ENCODE measurements at regions not wholly inside any gene's neighbourhood (a gene's known extent, or its start where the extent isn't known, plus 50 kb on each side); places are given as distances from the start of the nearest gene placed in this dataset.

DNA sequence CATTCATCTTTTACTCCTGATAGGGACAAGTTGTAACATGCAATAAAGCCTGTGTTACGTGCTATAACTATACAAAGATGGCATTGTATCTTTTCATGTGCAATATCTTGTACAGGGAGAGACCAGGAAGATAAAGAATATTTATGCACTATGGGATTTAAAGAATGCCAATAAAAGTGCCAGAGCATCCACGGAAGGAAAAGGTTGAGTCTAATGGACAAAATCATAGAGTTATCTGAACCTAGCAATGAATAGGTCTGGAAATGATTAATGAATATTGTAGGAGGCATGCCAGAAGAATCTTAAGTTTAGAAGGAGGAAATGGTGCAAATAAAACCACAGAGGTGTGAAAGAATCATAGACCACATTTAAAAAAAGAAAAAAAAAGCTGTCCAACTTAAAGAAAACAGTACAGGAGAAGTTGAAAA is 263.9 kb downstream of the KCNC2 start:
- CTCF ChIA-PET = no interaction called here

DNA sequence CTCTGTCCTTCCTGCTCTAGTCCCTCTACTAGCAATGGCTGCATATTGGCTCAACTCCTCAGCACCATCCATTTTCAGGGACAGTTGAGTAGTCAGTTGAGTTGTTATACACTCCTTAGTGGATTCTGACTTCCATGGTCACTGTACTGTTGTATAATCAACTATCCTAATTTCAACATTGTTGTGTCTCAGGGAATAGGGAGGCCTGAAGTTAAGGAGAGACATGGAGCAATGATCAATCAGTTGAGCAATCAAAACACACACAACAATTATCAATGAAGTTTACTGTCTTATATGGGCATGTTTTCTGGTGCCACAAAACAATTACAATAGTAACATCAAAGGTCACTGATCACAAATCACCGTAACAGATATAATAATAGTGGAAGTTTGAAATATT is 255.9 kb downstream of the KCNC2 start:
- Histone ChIP-seq H3K9me3 (ENCODE audit: control insufficient read depth, insufficient read depth, low read depth, low read length) (no peaks in the 10 kb centered on the region; the same call in 1 of the 2 replicates), H3K4me3 (ENCODE audit: low read depth in 2 of 2, low read length in 2 of 2) (no peak overlapping the region), H3K27me3 (ENCODE audit: control insufficient read depth, insufficient read depth, low read length) (no peaks in the 10 kb centered on the region), H3K36me3 (ENCODE audit: control insufficient read depth, insufficient read depth, low read length) (no peaks in the 10 kb centered on the region), H3K4me1 (ENCODE audit: control insufficient read depth, insufficient read depth, low read length) (no peaks in the 10 kb centered on the region), H3K27ac (ENCODE audit: low read length) (no peak overlapping the region)
- no peak for DNase-seq (ENCODE audit: low read depth, low spot score)
- ChIA-PET POLR2A (no interaction called here), CTCF (no interaction called here)
- in situ Hi-C loops (cut with HindIII; ENCODE audit: low pct_unique_long_range_greater_than_20kb, low sequenced_read_pairs) (no loop called here), intact Hi-C loops (cut with micrococcal nuclease; ENCODE audit: unreplicated experiment) (no loop called here)
- TF ChIP-seq TCF7L2 (IDR thresholded peaks at IDR 0.05; ENCODE audit: low read depth, low read length) (no peak), POLR2AphosphoS5 (IDR thresholded peaks at IDR 0.05; ENCODE audit: low read depth, low read length) (no peak), SIN3A (IDR thresholded peaks at IDR 0.05; ENCODE audit: borderline replicate concordance, insufficient read depth, low read depth, low read length) (no peak)
- TF ChIP-seq, protein P1, sequence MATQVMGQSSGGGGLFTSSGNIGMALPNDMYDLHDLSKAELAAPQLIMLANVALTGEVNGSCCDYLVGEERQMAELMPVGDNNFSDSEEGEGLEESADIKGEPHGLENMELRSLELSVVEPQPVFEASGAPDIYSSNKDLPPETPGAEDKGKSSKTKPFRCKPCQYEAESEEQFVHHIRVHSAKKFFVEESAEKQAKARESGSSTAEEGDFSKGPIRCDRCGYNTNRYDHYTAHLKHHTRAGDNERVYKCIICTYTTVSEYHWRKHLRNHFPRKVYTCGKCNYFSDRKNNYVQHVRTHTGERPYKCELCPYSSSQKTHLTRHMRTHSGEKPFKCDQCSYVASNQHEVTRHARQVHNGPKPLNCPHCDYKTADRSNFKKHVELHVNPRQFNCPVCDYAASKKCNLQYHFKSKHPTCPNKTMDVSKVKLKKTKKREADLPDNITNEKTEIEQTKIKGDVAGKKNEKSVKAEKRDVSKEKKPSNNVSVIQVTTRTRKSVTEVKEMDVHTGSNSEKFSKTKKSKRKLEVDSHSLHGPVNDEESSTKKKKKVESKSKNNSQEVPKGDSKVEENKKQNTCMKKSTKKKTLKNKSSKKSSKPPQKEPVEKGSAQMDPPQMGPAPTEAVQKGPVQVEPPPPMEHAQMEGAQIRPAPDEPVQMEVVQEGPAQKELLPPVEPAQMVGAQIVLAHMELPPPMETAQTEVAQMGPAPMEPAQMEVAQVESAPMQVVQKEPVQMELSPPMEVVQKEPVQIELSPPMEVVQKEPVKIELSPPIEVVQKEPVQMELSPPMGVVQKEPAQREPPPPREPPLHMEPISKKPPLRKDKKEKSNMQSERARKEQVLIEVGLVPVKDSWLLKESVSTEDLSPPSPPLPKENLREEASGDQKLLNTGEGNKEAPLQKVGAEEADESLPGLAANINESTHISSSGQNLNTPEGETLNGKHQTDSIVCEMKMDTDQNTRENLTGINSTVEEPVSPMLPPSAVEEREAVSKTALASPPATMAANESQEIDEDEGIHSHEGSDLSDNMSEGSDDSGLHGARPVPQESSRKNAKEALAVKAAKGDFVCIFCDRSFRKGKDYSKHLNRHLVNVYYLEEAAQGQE (IDR thresholded peaks at IDR 0.05; ENCODE audit: insufficient read depth in 1 of 2, low read depth in 2 of 2, low read length in 1 of 2) = no peak
- TF ChIP-seq, protein P2, sequence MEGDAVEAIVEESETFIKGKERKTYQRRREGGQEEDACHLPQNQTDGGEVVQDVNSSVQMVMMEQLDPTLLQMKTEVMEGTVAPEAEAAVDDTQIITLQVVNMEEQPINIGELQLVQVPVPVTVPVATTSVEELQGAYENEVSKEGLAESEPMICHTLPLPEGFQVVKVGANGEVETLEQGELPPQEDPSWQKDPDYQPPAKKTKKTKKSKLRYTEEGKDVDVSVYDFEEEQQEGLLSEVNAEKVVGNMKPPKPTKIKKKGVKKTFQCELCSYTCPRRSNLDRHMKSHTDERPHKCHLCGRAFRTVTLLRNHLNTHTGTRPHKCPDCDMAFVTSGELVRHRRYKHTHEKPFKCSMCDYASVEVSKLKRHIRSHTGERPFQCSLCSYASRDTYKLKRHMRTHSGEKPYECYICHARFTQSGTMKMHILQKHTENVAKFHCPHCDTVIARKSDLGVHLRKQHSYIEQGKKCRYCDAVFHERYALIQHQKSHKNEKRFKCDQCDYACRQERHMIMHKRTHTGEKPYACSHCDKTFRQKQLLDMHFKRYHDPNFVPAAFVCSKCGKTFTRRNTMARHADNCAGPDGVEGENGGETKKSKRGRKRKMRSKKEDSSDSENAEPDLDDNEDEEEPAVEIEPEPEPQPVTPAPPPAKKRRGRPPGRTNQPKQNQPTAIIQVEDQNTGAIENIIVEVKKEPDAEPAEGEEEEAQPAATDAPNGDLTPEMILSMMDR (IDR thresholded peaks at IDR 0.05) = no peak
- no peak for ATAC-seq
- BruUV-seq (replicated peaks) = no TSS peak

More for the DNA sequence above, 263.9 kb downstream of the KCNC2 start:
- DNase-seq (ENCODE audit: low read depth, low spot score) = no peak
- intact Hi-C loops (cut with micrococcal nuclease; ENCODE audit: unreplicated experiment) (no loop called here), in situ Hi-C loops (cut with HindIII; ENCODE audit: low pct_unique_long_range_greater_than_20kb, low sequenced_read_pairs) (no loop called here)
- Histone ChIP-seq H3K9me3 (ENCODE audit: control insufficient read depth, insufficient read depth, low read depth, low read length) (no peaks in the 10 kb centered on the region), H3K4me3 (ENCODE audit: low read depth in 2 of 2, low read length in 2 of 2) (no peak overlapping the region), H3K36me3 (ENCODE audit: control insufficient read depth, insufficient read depth, low read length) (no peaks in the 10 kb centered on the region), H3K27ac (ENCODE audit: low read length) (no peak overlapping the region), H3K4me1 (ENCODE audit: control insufficient read depth, insufficient read depth, low read length) (no peaks in the 10 kb centered on the region), H3K27me3 (ENCODE audit: control insufficient read depth, insufficient read depth, low read length) (no peaks in the 10 kb centered on the region)
- ATAC-seq = no peak
- no peak for TF ChIP-seq SIN3A (IDR thresholded peaks at IDR 0.05; ENCODE audit: borderline replicate concordance, insufficient read depth, low read depth, low read length)
- TF ChIP-seq, protein P2 (IDR thresholded peaks at IDR 0.05) = no peak
- TF ChIP-seq, protein P1 (IDR thresholded peaks at IDR 0.05; ENCODE audit: insufficient read depth in 1 of 2, low read depth in 2 of 2, low read length in 1 of 2) = no peak
- no peak for TF ChIP-seq TCF7L2 (IDR thresholded peaks at IDR 0.05; ENCODE audit: low read depth, low read length)
- TF ChIP-seq POLR2AphosphoS5 (IDR thresholded peaks at IDR 0.05; ENCODE audit: low read depth, low read length) = no peak
- POLR2A ChIA-PET = no interaction called here
- no TSS peak for BruUV-seq (replicated peaks)
